ENCODE measurements at regions not wholly inside any gene's neighbourhood (a gene's known extent, or its start where the extent isn't known, plus 50 kb on each side); places are given as distances from the start of the nearest gene placed in this dataset.
"Not testable (repeated sequence)": the region's sequence is repeated elsewhere in the genome, so short reads cannot be mapped to it uniquely, and the experiment has no call there.

GRCh38 chr4:160745126-160745525 lies 1418.7 kb downstream of the FSTL5 start (continued):
- TF ChIP-seq CTCF (IDR thresholded peaks at IDR 0.05; ENCODE audit: control extremely low read depth in 1 of 3, insufficient read depth in 1 of 3, low read depth in 1 of 3, low read length in 3 of 3) (no peak), POLR2AphosphoS5 (IDR thresholded peaks at IDR 0.05; ENCODE audit: low read depth, low read length) (no peak), TAF7 (optimal IDR thresholded peaks at IDR 0.05; ENCODE audit: borderline replicate concordance, low read depth, low read length) (no peak)

GRCh38 chr4:160746585-160746984 lies 1417.2 kb downstream of the FSTL5 start:
- H3K4ac ChIP-seq (replicated peaks; ENCODE audit: insufficient read length, low read depth, low read length); H2BK20ac ChIP-seq (ENCODE audit: low read length); H4K5ac ChIP-seq (ENCODE audit: insufficient read length, low read depth, low read length); H3K4me1 ChIP-seq (replicated peaks in 1 of 4; ENCODE audit: control insufficient read depth in 3 of 4, insufficient read depth in 4 of 4, low read length in 3 of 4); H2BK5ac ChIP-seq (ENCODE audit: low read depth, low read length); H2AK5ac ChIP-seq (ENCODE audit: low read depth, low read length); H3K4me3 ChIP-seq (ENCODE audit: extremely low read depth in 1 of 4, insufficient read depth in 2 of 4, low read depth in 3 of 4, low read length in 4 of 4); H3K4me2 ChIP-seq (ENCODE audit: insufficient read depth in 1 of 2, low read depth in 2 of 2, low read length in 2 of 2); CTCF ChIA-PET (ENCODE audit: partially characterized antibody); H3K18ac ChIP-seq (ENCODE audit: extremely low read depth, low read length); H3K23me2 ChIP-seq (ENCODE audit: low read depth, low read length); H3K27ac ChIP-seq (ENCODE audit: low read depth, low read length); H2BK12ac ChIP-seq (ENCODE audit: low read depth, low read length); H3K36me3 ChIP-seq (ENCODE audit: control insufficient read depth in 2 of 4, insufficient read depth in 4 of 4, low read length in 3 of 4); H2BK15ac ChIP-seq (ENCODE audit: low read length); H3K14ac ChIP-seq (ENCODE audit: insufficient read length); H4K91ac ChIP-seq (replicated peaks; ENCODE audit: insufficient read length, low read length); H4K20me1 ChIP-seq (replicated peaks in 1 of 2; ENCODE audit: control insufficient read depth in 1 of 2, insufficient read depth in 2 of 2, low read length in 2 of 2); DNase-seq (ENCODE audit: low read depth in 1 of 2, low spot score in 2 of 2); H3K79me1 ChIP-seq (ENCODE audit: low read depth, low read length); H3K79me2 ChIP-seq (ENCODE audit: control insufficient read depth in 1 of 2, insufficient read depth in 2 of 2, low read length in 2 of 2); H3K23ac ChIP-seq (ENCODE audit: insufficient read length); H3K27me3 ChIP-seq (replicated peaks in 1 of 4; ENCODE audit: control insufficient read depth in 3 of 4, extremely low read depth in 1 of 4, insufficient read depth in 3 of 4, low read length in 3 of 4); POLR2A ChIA-PET (ENCODE audit: partially characterized antibody); H3K9ac ChIP-seq (replicated peaks in 1 of 4; ENCODE audit: extremely low read depth in 1 of 4, low read depth in 3 of 4, low read length in 3 of 4); H4K8ac ChIP-seq (ENCODE audit: extremely low read depth, insufficient read depth, low read length); H2AFZ ChIP-seq (ENCODE audit: low read length); H3K56ac ChIP-seq (replicated peaks; ENCODE audit: insufficient read length, low read depth, low read length); H2BK120ac ChIP-seq (replicated peaks; ENCODE audit: low read depth, low read length); H3K9me3 ChIP-seq (ENCODE audit: insufficient read depth in 2 of 2, low read depth in 1 of 2, low read length in 1 of 2); FAIRE-seq: not testable (repeated sequence)
- WGBS, 2 experiments (ENCODE audit: extremely low coverage in 1 of 2, insufficient coverage in 1 of 2, insufficient read length in 1 of 2, insufficient replicate concordance in 2 of 2, low coverage in 1 of 2, low lambda C conversion rate in 2 of 2, missing lambda C conversion rate in 1 of 2) = 89% methylated on average over 8 of the region's 8 CpGs; no CpG with 5 or more reads in 1 of the 2 experiments

All from H1 (cell line).